ENCODE measurements at regions not wholly inside any gene's neighbourhood (a gene's known extent, or its start where the extent isn't known, plus 50 kb on each side); places are given as distances from the start of the nearest gene placed in this dataset.

GRCh38 chr1:232553809-232554208 lies 76.1 kb downstream of the SIPA1L2 start:
- H3K27me3 ChIP-seq (ENCODE audit: control insufficient read depth, low read length) = no peaks in the 10 kb centered on the region
- TF ChIP-seq CTCF (IDR thresholded peaks at IDR 0.05; ENCODE audit: low read depth, low read length, poor library complexity, severe bottlenecking) (no peak), EZH2phosphoT487 (IDR thresholded peaks at IDR 0.05; ENCODE audit: borderline replicate concordance, low read length) (no peak)
- no peak overlapping the region for H3K4me3 ChIP-seq (ENCODE audit: low read length)
- no peak overlapping the region for H3K27ac ChIP-seq (ENCODE audit: low read depth, low read length)
- no peaks in the 10 kb centered on the region for H3K4me1 ChIP-seq (ENCODE audit: control insufficient read depth, low read length)
- no peaks in the 10 kb centered on the region for H3K9me3 ChIP-seq (ENCODE audit: control insufficient read depth, insufficient read depth, low read length)
- H3K36me3 ChIP-seq (ENCODE audit: control insufficient read depth, low read length) = no peaks in the 10 kb centered on the region
- no peaks in the 10 kb centered on the region for H4K20me1 ChIP-seq (ENCODE audit: control insufficient read depth, insufficient read depth, low read depth, low read length)
- no peak overlapping the region for H3K4me2 ChIP-seq (ENCODE audit: low read length)
- no peaks in the 10 kb centered on the region for H3F3A ChIP-seq (ENCODE audit: control insufficient read depth, insufficient read depth)
- no peaks in the 10 kb centered on the region for H3K9me2 ChIP-seq (replicated peaks; ENCODE audit: control insufficient read depth, low read length)
- no peaks in the 10 kb centered on the region for H3K79me2 ChIP-seq (ENCODE audit: control insufficient read depth, low read length)

GRCh38 chr1:232553050-232553754 lies 76.7 kb downstream of the SIPA1L2 start:
- H3K4me2 ChIP-seq (ENCODE audit: low read length) = no peak overlapping the region
- no peak for TF ChIP-seq CTCF (IDR thresholded peaks at IDR 0.05; ENCODE audit: low read depth, low read length, poor library complexity, severe bottlenecking)
- no peak for TF ChIP-seq EZH2phosphoT487 (IDR thresholded peaks at IDR 0.05; ENCODE audit: borderline replicate concordance, low read length)
- no peak overlapping the region for H3K27ac ChIP-seq (ENCODE audit: low read depth, low read length)
- no peaks in the 10 kb centered on the region for H3K9me3 ChIP-seq (ENCODE audit: control insufficient read depth, insufficient read depth, low read length)
- H4K20me1 ChIP-seq (ENCODE audit: control insufficient read depth, insufficient read depth, low read depth, low read length) = no peaks in the 10 kb centered on the region
- no peaks in the 10 kb centered on the region for H3K27me3 ChIP-seq (ENCODE audit: control insufficient read depth, low read length)
- no peaks in the 10 kb centered on the region for H3K9me2 ChIP-seq (replicated peaks; ENCODE audit: control insufficient read depth, low read length)
- no peaks in the 10 kb centered on the region for H3K4me1 ChIP-seq (ENCODE audit: control insufficient read depth, low read length)
- no peak overlapping the region for H3K4me3 ChIP-seq (ENCODE audit: low read length)
- no peaks in the 10 kb centered on the region for H3K79me2 ChIP-seq (ENCODE audit: control insufficient read depth, low read length)
- no peaks in the 10 kb centered on the region for H3F3A ChIP-seq (ENCODE audit: control insufficient read depth, insufficient read depth)
- no peaks in the 10 kb centered on the region for H3K36me3 ChIP-seq (ENCODE audit: control insufficient read depth, low read length)

- Histone ChIP-seq H3K79me2 (ENCODE audit: control insufficient read depth, low read length) (no peaks in the 10 kb centered on the region), H4K20me1 (ENCODE audit: control insufficient read depth, insufficient read depth, low read depth, low read length) (no peaks in the 10 kb centered on the region), H3K9me2 (replicated peaks; ENCODE audit: control insufficient read depth, low read length) (no peaks in the 10 kb centered on the region), H3K36me3 (ENCODE audit: control insufficient read depth, low read length) (no peaks in the 10 kb centered on the region), H3K9me3 (ENCODE audit: control insufficient read depth, insufficient read depth, low read length) (no peaks in the 10 kb centered on the region), H3K27ac (ENCODE audit: low read depth, low read length) (no peak overlapping the region), H3F3A (ENCODE audit: control insufficient read depth, insufficient read depth) (no peaks in the 10 kb centered on the region), H3K4me3 (ENCODE audit: low read length) (no peak overlapping the region), H3K27me3 (ENCODE audit: control insufficient read depth, low read length) (no peaks in the 10 kb centered on the region), H3K4me2 (ENCODE audit: low read length) (no peak overlapping the region), H3K4me1 (ENCODE audit: control insufficient read depth, low read length) (no peaks in the 10 kb centered on the region)
- TF ChIP-seq CTCF (IDR thresholded peaks at IDR 0.05; ENCODE audit: low read depth, low read length, poor library complexity, severe bottlenecking) (no peak), EZH2phosphoT487 (IDR thresholded peaks at IDR 0.05; ENCODE audit: borderline replicate concordance, low read length) (no peak)
These were observed 78.5 kb downstream of the SIPA1L2 start for GRCh38 chr1:232551386-232551785.

Measured in DOHH2 (cell line).